GM23248 (cell line): ENCODE measurements at regions not wholly inside any gene's neighbourhood (a gene's known extent, or its start where the extent isn't known, plus 50 kb on each side); places are given as distances from the start of the nearest gene placed in this dataset.

Source experiments
- DNase-seq: peaks from one replicate; pipeline ENCODE4 v3.0.0-alpha.2; 2015
- H2AFZ ChIP-seq: fragments of 200-600 bp; sonication (generic); 2 replicates; pipeline ENCODE4 v1.6.1; 2016; ENCODE audit warnings: antibody characterized with exemption
- H3F3A ChIP-seq: fragments of 200-600 bp; sonication (generic); 2 replicates; pipeline ENCODE4 v1.6.1; 2016; ENCODE audit warnings: mild to moderate bottlenecking, antibody characterized with exemption, mixed run types; ENCODE audit not compliant: insufficient read depth
- H3K27ac ChIP-seq: fragments of 200-600 bp; sonication (generic); 2 replicates; pipeline ENCODE4 v1.5.1; 2016; ENCODE audit warnings: mild to moderate bottlenecking
- H3K27me3 ChIP-seq: fragments of 200-600 bp; sonication (generic); replicated peaks from 2 replicates; pipeline ENCODE4 v1.6.1; 2016; ENCODE audit warnings: mild to moderate bottlenecking; ENCODE audit not compliant: insufficient read depth
- H3K36me3 ChIP-seq: fragments of 200-600 bp; sonication (generic); 2 replicates; pipeline ENCODE4 v1.6.1; 2016; ENCODE audit warnings: low read depth, mild to moderate bottlenecking
- H3K4me1 ChIP-seq: fragments of 200-600 bp; sonication (generic); 2 replicates; pipeline ENCODE4 v1.6.1; 2016; ENCODE audit warnings: mild to moderate bottlenecking; ENCODE audit not compliant: insufficient read depth
- H3K4me2 ChIP-seq: fragments of 200-600 bp; sonication (generic); one replicate; pipeline ENCODE4 v1.6.1; 2016; ENCODE audit warnings: mild to moderate bottlenecking; ENCODE audit not compliant: unreplicated experiment
- H3K4me3 ChIP-seq: fragments of 200-600 bp; sonication (generic); 2 replicates; pipeline ENCODE4 v1.5.1; 2016; ENCODE audit warnings: mild to moderate bottlenecking
- H3K79me2 ChIP-seq: fragments of 200-600 bp; sonication (generic); 2 replicates; pipeline ENCODE4 v1.6.1; 2016; ENCODE audit warnings: mild to moderate bottlenecking; ENCODE audit not compliant: insufficient read depth
- H3K9ac ChIP-seq: fragments of 200-600 bp; sonication (generic); 2 replicates; pipeline ENCODE4 v1.6.1; 2016; ENCODE audit warnings: mild to moderate bottlenecking
- H3K9me2 ChIP-seq: fragments of 200-600 bp; sonication (generic); 2 replicates; pipeline ENCODE4 v1.6.1; 2016; ENCODE audit warnings: mixed run types, mild to moderate bottlenecking, moderate library complexity; ENCODE audit not compliant: insufficient read depth
- H3K9me3 ChIP-seq: fragments of 200-600 bp; sonication (generic); one replicate; pipeline ENCODE4 v1.6.1; 2017; ENCODE audit warnings: low read depth
- H4K20me1 ChIP-seq: fragments of 200-600 bp; sonication (generic); 2 replicates; pipeline ENCODE4 v1.6.0; 2016; ENCODE audit not compliant: insufficient read depth
- EZH2 ChIP-seq: fragments of 200-600 bp; sonication (generic); IDR thresholded peaks from 2 replicates; pipeline ENCODE4 v1.6.1; 2018; ENCODE audit warnings: antibody characterized with exemption, mild to moderate bottlenecking; ENCODE audit not compliant: insufficient read depth, poor library complexity, severe bottlenecking
- EZH2phosphoT487 ChIP-seq: fragments of 200-600 bp; sonication (generic); IDR thresholded peaks from 2 replicates; pipeline ENCODE4 v1.6.1; 2018; ENCODE audit warnings: antibody characterized with exemption, moderate library complexity, mild to moderate bottlenecking, low read depth; ENCODE audit not compliant: insufficient read depth
- WGBS, 2 experiments: methylation state at CpG; one replicate each; pipeline ENCODE4 v1.1.6; 2015 to 2017; ENCODE audit warnings: low lambda C conversion rate in 2 of 2, low coverage in 1 of 2; ENCODE audit errors: missing lambda C conversion rate in 2 of 2; 5-methylcytosine and 5-hydroxymethylcytosine counted together
- in situ Hi-C: fragments of 300-500 bp; cut with MboI; formaldehyde crosslinking; loops from 2 replicates; pipeline ENCODE4 v1.15.0; 2020

GRCh38 chr5:116897291-116897690, 322.7 kb upstream of the SEMA6A start:
- H4K20me1 ChIP-seq, result no peaks in the 10 kb centered on the region
- H3K27me3 ChIP-seq, result no peaks in the 10 kb centered on the region
- 10 to 22% methylated on average over 3 of the region's 3 CpGs for WGBS, 2 experiments
- in situ Hi-C loops, result no loop called here
- H3K9ac ChIP-seq, result no peak overlapping the region
- no peak for DNase-seq
- H3F3A ChIP-seq, result no peaks in the 10 kb centered on the region
- H2AFZ ChIP-seq, result no peak overlapping the region
- no peaks in the 10 kb centered on the region for H3K36me3 ChIP-seq
- TF ChIP-seq EZH2 (no peak), EZH2phosphoT487 (no peak)
- H3K27ac ChIP-seq, result no peak overlapping the region
- H3K9me2 ChIP-seq, result no peaks in the 10 kb centered on the region
- H3K4me1 ChIP-seq, result no peaks in the 10 kb centered on the region
- no peak overlapping the region for H3K4me3 ChIP-seq
- no peak overlapping the region for H3K4me2 ChIP-seq
- H3K9me3 ChIP-seq, result no peaks in the 10 kb centered on the region
- no peaks in the 10 kb centered on the region for H3K79me2 ChIP-seq

- Histone ChIP-seq H3F3A (no peaks in the 10 kb centered on the region), H3K27me3 (no peaks in the 10 kb centered on the region), H3K4me3 (no peak overlapping the region), H3K9ac (no peak overlapping the region), H4K20me1 (no peaks in the 10 kb centered on the region), H3K4me2 (no peak overlapping the region), H3K9me2 (no peaks in the 10 kb centered on the region), H2AFZ (no peak overlapping the region), H3K9me3 (no peaks in the 10 kb centered on the region), H3K4me1 (no peaks in the 10 kb centered on the region), H3K79me2 (no peaks in the 10 kb centered on the region), H3K27ac (no peak overlapping the region), H3K36me3 (no peaks in the 10 kb centered on the region)
- in situ Hi-C loops, result no loop called here
- no peak for DNase-seq
- TF ChIP-seq EZH2, result no peak
- TF ChIP-seq EZH2phosphoT487, result no peak
Measured at GRCh38 chr5:116896001-116896400, 321.4 kb upstream of the SEMA6A start.

- Histone ChIP-seq H3K9me3 (no peaks in the 10 kb centered on the region), H3K36me3 (no peaks in the 10 kb centered on the region), H2AFZ (no peak overlapping the region), H3K4me3 (no peak overlapping the region), H3K9me2 (no peaks in the 10 kb centered on the region), H3K9ac (no peak overlapping the region), H3K79me2 (no peaks in the 10 kb centered on the region), H3F3A (no peaks in the 10 kb centered on the region), H3K4me1 (no peaks in the 10 kb centered on the region), H4K20me1 (no peaks in the 10 kb centered on the region), H3K27ac (no peak overlapping the region), H3K4me2 (no peak overlapping the region), H3K27me3 (no peaks in the 10 kb centered on the region)
- in situ Hi-C loops, result no loop called here
- no peak for DNase-seq
- TF ChIP-seq EZH2 (no peak), EZH2phosphoT487 (no peak)
Measured at GRCh38 chr5:116892993-116893392, 318.4 kb upstream of the SEMA6A start.

GRCh38 chr5:116887104-116887503, 312.5 kb upstream of the SEMA6A start:
- H3K9me2 ChIP-seq, result no peaks in the 10 kb centered on the region
- no peak overlapping the region for H3K4me3 ChIP-seq
- H3K9me3 ChIP-seq, result no peaks in the 10 kb centered on the region
- in situ Hi-C loops, result no loop called here
- no peak overlapping the region for H3K4me2 ChIP-seq
- H3K27me3 ChIP-seq, result no peaks in the 10 kb centered on the region
- no peaks in the 10 kb centered on the region for H3K4me1 ChIP-seq
- TF ChIP-seq EZH2, result no peak
- TF ChIP-seq EZH2phosphoT487, result no peak
- H4K20me1 ChIP-seq, result no peaks in the 10 kb centered on the region
- H3K27ac ChIP-seq, result no peak overlapping the region
- WGBS, 2 experiments, result 30 to 37% methylated on average over 1 of the region's 1 CpG
- H3K9ac ChIP-seq, result no peak overlapping the region
- H3K79me2 ChIP-seq, result no peaks in the 10 kb centered on the region
- no peak for DNase-seq
- H2AFZ ChIP-seq, result no peak overlapping the region
- H3F3A ChIP-seq, result no peaks in the 10 kb centered on the region
- H3K36me3 ChIP-seq, result no peaks in the 10 kb centered on the region

GRCh38 chr5:116885825-116886224, 311.2 kb upstream of the SEMA6A start:
- Histone ChIP-seq H3K4me3 (no peak overlapping the region), H3K9me2 (no peaks in the 10 kb centered on the region), H3K79me2 (no peaks in the 10 kb centered on the region), H3K9me3 (no peaks in the 10 kb centered on the region), H3K36me3 (no peaks in the 10 kb centered on the region), H3K4me1 (no peaks in the 10 kb centered on the region), H3K27me3 (no peaks in the 10 kb centered on the region), H3K4me2 (no peak overlapping the region), H2AFZ (no peak overlapping the region), H3K27ac (no peak overlapping the region), H4K20me1 (no peaks in the 10 kb centered on the region), H3F3A (no peaks in the 10 kb centered on the region), H3K9ac (no peak overlapping the region)
- in situ Hi-C loops, result no loop called here
- TF ChIP-seq EZH2phosphoT487, result no peak
- TF ChIP-seq EZH2, result no peak
- no peak for DNase-seq
